ENCODE measurements at regions not wholly inside any gene's neighbourhood (a gene's known extent, or its start where the extent isn't known, plus 50 kb on each side); places are given as distances from the start of the nearest gene placed in this dataset.
"Not testable (repeated sequence)": the region's sequence is repeated elsewhere in the genome, so short reads cannot be mapped to it uniquely, and the experiment has no call there.

DNA sequence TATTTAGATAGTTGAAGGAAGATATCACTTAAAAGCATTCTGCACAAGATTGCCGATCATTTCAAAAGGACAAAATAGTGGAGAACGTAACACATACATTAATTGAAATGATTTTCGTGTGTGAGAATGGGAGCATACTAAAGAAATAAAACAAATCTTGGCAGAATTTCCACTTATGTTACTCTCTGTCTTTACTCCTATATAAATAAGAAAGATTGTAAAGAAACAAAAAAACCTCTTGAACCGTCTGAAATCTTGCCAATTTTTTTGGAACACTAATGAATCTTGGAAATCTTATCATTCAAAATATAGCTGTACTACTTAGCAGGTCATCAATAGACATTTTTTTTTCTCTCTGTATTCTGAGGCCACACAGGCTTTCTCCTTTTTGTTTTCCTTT is 528.8 kb upstream of the NCAM2 start:
- DNase-seq, result no peak

DNA sequence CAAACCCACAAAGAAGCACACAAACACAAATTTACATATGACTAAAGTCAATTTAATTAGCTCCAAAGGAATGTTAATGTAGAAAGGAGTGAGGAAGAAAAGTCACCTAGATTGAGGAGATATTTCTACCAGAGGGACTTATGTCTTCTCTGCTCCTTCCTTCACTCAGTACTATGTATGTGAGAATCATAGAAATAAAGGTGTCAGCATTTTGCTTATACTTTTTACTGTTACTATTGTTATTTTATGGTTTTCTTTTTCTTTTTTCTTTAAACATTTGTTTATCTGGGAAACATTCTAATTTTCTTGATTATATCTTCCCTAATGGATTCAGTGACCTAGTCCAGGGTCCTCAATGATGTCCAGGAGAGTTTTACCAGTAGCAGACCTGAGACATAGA is 511.9 kb upstream of the NCAM2 start:
- DNase-seq, result no peak

DNA sequence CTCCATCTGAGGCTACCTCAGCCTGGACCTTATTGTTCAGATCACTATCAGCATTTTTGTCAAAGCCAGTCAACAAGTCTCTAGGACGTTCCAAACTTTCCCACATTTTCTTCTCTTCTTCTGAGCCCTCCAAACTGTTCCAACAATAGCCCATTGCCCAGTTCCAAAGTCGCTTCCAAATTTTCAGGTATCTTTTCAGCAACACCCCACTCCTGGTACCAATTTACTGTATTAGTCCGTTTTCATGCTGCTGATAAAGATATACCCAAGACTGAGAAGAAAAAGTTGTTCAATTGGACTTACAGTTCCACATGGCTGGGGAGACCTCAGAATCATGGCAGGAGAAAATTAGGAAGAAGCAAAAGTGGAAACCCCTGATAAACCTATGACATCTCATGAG is 495.3 kb upstream of the NCAM2 start:
- DNase-seq, result not testable (repeated sequence)

DNA sequence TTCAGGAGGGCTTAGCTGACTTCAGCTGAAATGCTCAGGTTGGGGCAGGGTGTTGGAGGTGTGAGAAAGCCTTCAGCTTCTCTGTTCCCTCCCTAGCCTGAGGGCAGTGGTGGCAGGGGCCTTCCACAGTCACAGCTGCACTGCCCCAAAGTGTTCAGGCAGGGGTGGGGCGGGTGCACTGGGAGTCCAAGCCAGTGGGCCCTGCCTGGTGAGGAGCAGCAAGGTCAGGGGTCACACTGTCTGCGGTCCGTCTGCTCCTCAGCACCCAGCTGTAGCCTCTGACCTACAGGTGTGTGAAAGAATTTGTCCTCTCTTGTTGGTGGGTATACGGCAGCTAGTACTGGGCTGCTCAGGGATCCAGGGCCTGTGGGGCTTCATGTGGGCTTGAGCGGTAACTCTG is 490.4 kb upstream of the NCAM2 start:
- no peak for DNase-seq

DNA sequence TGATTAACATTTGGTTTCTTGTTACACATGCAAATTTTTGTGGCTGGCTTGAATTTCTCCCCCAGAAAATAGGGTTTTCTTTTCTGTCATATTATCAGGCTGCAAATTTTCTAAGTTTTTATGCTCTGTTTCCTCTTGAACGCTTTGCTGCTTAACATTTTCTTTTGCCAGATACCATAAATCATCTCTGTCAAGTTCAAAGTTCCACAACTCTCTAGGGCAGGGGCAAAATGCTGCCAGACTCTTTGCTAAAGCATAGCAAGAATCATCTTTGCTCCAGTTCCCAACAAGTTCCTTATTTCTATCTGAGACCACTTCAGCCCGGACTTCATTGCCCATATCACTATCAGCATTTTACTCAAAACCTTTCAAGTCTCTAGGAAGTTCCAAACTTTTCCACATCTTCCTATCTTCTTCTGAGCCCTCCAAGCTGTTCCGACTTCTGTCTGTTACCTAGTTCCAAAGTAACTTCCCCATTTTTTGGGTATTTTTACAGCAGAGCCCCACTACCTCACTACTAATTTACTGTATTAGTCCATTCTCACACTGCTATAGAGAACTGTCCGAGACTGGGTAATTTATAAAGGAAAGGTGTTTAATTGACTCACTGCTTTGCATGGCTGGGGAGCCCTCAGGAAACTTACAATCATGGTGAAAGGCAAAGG is 486.9 kb upstream of the NCAM2 start:
- DNase-seq, result no peak

DNA sequence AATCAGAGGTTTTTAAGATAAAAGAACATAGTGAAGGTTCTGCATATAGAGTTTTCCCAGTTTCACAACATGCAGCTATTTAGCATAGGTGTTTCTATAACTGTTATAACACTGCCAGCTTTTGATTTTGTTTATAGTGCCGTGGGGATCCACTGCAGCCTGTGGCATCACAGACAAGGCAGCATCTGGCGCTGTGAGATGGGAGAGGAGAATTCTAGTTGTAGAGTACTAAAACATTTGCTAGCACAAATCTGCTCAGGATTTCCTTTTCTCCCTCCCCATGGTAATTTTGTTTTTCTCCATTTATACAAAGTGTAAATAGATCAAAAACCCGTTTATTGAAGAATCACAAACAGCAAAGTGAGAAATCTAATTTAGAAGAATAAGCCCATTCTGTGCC is 482.8 kb upstream of the NCAM2 start:
- no peak for DNase-seq

DNA sequence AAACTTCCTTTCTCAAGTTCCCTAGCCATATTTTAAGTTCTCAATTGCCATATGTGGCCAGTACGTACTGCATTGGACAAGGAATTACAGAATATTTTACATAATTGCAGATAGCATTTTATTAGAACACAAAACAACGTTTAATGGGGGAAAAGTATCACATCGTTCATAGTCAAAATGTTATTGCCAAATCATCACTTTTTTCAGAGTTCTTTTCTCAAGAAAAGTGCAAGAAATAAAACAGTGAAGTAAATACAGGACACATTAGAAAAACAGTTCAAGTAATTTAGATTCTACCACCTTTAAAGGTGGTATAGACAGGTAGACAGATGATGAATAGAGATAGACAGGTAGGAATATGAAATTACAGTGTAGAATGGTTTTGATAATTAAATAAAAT is 479.1 kb upstream of the NCAM2 start:
- DNase-seq, result no peak

DNA sequence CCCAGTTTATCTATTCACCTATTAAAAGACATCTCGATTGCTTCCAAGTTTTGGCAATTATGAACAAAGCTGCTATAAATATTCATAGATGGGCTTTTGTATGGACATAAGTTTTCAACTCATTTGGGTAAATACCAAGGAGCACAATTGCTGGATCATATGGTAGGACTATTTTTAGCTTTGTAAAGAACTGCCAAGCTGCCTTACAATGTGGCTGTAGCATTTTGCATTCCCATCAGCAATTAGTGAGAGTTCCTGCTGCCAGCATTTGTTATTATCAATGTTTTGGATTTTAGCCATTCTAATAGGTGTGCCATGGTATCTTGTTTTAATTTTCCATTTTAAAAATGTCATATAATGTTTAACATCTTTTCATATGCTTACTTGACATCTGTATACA is 475.6 kb upstream of the NCAM2 start:
- DNase-seq, result no peak

DNA sequence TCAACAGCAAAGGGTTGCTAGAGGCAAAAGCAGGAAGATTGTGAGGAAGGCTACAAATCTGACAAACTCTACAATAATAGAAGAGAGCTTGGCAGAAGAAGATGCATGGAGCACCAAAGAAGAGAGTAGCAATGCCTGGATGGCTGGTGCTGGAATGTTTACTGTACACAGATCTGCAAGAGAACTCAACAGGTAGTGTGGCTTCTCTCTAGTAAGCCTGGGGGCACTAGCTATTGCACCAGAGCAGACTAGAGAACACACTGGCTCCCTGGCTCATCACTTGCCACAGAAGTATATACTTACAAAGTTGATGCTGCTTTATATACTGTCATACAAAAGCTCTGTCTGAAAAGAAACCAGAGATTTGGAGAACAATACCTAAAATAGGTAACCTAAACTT is 475.0 kb upstream of the NCAM2 start:
- no peak for DNase-seq

DNA sequence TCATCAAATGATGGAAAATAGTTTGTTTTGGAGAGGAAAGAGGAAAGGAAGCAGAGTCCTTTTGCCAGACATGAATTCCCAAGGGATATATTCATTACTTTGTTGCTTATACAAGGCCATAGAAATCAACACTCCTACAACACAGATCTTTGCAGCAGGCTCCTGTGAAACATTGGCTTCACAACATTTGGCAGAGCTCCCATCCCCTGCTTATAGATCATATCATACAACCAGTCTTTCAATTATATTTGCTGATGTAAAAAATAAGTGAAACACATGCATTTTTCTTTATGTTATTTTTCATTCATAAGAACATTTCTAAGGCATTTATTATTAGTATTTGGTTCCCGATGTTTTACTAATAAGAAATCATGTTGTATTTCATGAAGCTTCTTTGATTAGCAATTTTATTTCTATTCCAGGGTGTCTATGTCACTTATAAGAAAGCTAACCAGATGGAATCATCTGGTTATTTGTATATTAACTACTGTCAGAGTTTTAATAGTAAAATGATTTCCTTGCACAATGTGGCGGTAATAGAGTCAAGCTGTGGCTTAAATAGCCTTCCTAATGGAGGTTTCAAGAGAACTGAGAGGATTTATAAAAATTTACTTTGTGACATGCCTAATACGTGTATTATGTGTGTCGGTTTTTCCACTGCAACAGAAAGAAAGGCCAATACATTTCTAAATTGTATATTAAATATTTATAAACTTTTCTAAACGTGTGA is 470.3 kb upstream of the NCAM2 start:
- no peak for DNase-seq

DNA sequence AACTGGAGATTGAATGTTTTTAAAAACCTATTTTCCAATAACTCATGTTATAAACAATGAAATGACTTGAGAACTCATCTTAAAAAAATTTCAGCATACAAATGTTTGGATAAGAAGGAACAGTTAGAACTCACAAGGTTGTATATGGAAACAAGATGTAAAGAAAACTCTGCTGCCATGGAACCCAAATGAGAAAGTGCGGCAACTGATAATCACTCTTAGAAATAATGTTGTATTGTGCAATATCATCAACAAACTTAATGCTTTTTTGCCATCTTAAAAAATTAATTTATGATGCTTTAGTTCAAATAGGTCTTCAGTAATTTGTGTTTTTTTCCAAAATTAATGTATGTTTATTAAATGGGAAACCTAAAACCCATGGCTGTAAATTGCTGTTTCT is 461.1 kb upstream of the NCAM2 start:
- DNase-seq, result no peak

DNA sequence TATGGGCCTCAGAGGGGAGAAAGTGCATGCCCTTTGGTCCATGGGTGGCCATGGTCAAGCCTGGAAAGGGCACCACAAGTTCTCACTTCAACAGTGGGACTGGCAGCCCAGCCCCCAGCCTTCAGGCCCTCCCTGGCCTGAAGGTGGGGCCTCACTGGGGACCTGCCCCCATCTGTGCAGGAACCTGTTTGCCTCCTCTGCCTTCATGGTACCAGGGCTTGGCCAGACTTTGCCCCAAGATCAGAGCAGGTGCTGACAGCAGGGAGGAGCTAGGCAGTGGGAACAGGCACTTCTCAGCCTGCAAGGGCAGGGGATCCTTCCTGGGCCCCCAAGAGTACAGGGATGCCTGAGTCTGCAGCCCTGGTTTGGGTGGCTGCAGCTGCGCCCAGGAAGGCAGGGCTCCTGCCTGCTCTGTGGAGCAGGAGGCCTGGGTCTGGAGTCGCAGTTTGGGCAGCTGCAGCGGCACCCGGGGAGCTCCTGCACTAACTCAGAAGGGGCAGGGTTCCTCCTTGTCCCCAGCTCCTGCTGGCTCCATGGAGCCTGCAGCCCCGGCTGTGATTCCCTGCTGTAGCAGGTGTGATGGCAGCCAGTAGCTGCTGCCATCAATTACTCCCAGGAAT is 460.1 kb upstream of the NCAM2 start:
- no peak for DNase-seq

DNA sequence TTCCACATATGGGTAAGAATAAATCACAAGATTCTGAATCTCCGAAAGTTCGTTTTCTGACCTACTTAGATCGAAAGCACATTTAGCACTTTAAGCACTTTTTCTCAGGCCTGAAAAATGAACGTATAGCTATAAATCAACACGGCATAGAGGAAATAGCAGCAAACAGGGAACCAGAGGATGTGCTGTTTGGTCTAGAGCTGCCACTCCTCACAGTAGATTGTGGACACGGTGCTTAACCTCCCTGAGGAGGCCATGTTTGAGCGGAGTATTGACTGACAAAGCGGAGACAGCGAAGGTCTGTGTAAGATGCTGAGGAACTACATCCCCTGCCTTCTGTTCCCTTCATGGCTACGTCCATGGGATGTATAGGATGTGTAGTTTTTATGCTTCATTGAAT is 452.8 kb upstream of the NCAM2 start:
- no peak for DNase-seq

DNA sequence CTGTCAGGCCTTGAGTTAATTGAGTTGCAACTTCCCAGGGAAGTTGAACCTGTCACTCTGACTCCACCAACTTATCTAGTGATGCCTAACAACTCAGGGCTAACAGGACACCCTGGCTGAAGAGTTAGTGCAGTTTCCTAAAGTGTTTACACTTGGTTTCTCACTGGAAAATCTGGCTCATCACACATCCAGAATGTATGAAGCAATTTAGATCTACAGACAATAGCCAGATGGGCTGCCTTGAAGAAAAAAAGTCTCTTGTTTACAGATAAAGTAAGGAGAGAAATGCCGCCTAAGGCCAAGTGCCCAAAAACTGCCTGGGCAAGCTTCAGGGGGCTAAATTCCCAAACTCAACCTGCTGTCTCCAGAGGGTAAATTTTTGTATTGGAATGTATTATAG is 446.3 kb upstream of the NCAM2 start:
- DNase-seq, result no peak

DNA sequence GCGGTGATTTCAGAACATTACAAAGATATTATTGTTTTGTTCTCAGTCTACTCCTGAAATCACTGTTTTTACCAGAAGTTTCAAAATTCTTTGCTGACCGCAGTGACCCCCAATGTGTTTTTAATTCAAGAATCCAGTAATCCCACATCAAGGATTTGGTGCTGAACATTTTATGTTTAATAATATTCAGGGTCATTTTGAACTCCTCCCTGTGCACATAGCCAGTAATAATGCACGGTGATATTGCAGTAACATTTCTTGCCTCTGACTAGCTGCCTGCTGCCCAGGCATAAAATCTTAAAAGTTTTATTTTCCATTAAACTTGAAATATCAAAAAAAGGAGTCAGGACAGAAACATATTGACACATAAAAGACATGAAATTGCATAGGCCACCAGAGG is 443.4 kb upstream of the NCAM2 start:
- no peak for DNase-seq

DNA sequence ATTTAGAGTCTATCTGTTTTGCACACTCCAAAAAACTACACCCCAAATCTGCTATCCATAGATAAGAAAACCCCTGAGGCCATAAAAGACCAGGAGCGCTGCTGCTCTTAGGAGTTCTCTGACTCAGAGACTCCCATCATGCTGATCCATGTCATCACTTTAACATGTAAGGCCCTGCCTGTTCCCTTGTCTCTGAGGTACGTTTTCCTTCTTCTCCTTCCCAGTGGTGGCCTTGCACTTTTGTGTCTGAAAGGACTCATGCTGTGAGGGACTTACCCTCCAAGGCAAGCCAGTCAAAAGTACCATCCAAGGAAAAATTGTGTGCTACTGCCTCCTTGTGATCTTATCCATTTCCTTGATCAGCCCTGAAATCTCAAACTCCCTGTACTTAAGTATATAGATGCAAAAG is 427.4 kb upstream of the NCAM2 start:
- no peak for DNase-seq

DNA sequence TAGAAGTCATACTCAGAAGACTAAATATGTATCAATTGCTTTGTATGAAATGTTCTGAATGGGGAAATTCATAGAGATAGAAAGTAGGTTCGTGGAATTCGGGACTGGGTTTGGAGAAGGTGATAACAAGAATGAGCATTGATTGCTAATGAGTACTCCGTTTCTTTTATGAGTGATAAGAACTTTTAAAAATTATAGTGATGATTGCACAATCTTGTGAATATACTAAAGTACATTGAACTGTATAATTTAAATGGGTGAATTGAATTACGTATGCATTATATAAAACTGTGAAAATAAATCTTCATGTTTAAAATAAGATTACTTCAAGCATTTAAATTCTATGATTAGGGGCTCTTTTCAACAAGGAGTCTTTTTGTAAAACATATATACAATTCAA is 425.6 kb upstream of the NCAM2 start:
- DNase-seq, result no peak

DNA sequence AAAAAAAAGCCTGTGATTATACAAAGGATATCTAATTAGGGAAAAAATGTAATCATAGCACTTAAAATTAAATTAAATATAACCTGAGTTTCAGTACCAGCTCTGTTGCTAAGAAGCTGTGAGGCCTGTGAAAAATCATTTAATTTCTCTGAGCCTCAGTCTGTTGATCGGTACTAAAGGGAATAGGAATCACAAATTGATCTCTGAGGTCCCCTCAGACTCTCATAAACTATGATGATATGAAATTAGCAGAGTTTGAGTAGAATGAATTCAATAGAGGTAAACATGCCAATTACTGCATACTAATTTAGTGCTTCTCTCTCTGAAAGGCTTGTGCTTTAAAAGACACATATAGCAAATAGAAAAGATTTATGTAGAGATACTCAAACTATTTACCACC is 416.8 kb upstream of the NCAM2 start:
- no peak for DNase-seq

DNA sequence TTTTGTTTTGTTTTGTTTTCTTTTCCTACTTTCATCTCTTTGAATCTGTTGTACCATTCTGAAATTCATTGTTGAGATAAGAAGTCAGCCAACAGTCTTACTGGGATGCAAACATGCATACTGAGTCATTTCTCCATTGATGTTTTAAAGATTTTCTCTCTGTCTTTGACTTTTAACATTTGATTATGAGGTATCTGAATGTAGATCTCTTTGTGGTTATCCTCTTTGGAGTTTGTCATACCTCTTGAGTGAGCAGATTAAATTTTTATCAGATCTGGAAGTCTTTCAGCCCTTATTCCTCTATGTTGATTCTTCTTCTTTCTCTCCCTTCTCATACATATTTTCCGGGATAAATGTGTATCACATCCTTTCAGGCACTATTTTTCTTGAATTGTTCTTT is 406.9 kb upstream of the NCAM2 start:
- DNase-seq, result no peak

DNA sequence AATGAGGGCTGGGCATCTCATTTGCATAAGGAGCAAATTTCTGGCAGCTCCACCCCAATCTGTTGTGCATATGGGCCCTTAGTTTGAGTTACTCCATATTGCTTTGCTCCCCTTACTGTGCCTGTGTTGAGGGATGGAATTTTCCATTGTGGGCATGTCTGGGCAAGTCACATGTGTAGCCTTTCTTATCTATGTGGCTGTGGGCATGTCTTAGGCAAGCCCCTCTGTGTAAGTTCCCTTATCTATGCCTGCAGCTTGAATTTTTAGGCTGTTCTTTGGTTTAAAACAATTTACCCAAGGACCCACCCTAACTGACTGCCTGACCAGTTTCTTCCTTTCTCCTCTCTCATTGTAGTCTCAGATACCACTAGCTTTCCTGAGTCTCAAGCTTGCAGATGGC is 405.7 kb upstream of the NCAM2 start:
- DNase-seq, result no peak

DNA sequence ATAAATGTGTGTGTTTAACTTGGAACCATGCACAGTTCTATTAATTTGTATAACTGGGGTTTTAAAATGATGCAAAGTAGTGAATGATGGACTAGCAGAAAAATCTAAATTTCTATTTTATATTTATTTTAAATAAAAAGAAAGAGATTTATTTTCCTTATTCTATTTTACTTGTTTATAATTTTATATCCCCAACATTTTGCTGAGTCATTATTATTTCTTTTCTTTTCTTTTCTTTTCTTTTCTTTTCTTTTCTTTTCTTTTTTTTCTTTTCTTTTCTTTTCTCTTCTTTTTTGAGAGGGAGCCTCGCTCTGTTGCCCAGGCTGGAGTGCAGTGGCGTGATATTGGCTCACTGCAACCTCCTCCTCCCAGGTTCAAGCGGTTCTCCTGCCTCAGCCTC is 395.0 kb upstream of the NCAM2 start:
- DNase-seq, result no peak

DNA sequence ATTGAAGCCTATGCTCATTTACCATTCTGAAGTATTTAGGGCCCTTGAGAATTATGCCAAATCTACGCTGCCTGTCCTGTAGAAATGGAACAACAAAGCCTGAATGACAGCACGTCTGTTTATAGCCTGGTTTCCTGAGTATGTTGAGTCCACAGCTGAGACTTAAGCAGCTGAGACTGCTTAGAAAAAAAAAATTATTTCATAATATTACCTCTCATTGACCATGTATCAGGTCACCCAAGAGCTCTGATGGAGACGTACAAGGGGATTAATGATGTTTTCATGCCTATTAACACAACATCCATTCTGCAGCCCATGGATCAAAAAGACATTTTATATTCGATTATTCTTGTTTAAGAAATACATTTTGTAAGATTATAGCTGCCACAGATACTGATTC is 387.2 kb upstream of the NCAM2 start:
- no peak for DNase-seq

DNA sequence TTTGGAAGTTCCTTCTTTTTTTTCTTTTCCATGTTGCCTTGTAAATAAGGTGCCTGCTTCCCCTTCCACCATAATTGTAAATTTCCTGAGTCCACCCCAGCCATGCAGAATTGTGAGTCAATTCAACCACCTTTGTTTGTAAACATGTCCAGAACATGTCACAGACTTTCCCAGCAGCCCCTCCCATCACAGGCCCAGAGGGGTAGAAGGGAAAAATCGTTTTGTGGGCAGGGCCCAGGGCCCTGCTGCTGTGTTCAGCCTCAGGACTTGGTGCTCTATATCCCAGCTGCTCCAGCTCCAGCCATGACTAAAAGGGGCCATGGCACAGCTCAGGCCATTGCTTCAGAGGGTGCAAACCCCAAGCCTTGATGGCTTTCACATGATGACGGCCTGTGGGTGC is 384.6 kb upstream of the NCAM2 start:
- no peak for DNase-seq
